Suppressor macrophage treated with lipopolysaccharide for 1 hour (primary cell): ENCODE measurements at regions not wholly inside any gene's neighbourhood (a gene's known extent, or its start where the extent isn't known, plus 50 kb on each side); places are given as distances from the start of the nearest gene placed in this dataset.
"Not testable (repeated sequence)": the region's sequence is repeated elsewhere in the genome, so short reads cannot be mapped to it uniquely, and the experiment has no call there.

Experiments used
- DNase-seq, 3 donors: peaks; one replicate each; pipeline ENCODE4 v3.0.0-alpha.2; 2020 to 2022

- DNase-seq: no peak
Measured at GRCh38 chr4:189126040-189126439, 814.6 kb upstream of the FRG1 start.

GRCh38 chr4:189128341-189128740, 812.3 kb upstream of the FRG1 start:
- no peak for DNase-seq

- no peak for DNase-seq
Measured at GRCh38 chr4:189129044-189129694, 811.5 kb upstream of the FRG1 start.

GRCh38 chr4:189131118-189131517, 809.6 kb upstream of the FRG1 start:
- DNase-seq: no peak

- DNase-seq: no peak
Measured at GRCh38 chr4:189136462-189136861, 804.2 kb upstream of the FRG1 start.

- no peak for DNase-seq
Measured at GRCh38 chr4:189143263-189143952, 797.3 kb upstream of the FRG1 start.

GRCh38 chr4:189147005-189147929, 793.4 kb upstream of the FRG1 start:
- no peak for DNase-seq

GRCh38 chr4:189155083-189155482, 785.6 kb upstream of the FRG1 start:
- DNase-seq: not testable (repeated sequence)

- no peak for DNase-seq
Measured at GRCh38 chr4:189162073-189162789, 778.4 kb upstream of the FRG1 start.

- no peak for DNase-seq
Measured at GRCh38 chr4:189162888-189163287, 777.8 kb upstream of the FRG1 start.

GRCh38 chr4:189176002-189176401, 764.7 kb upstream of the FRG1 start:
- DNase-seq: no peak

- no peak for DNase-seq
Measured at GRCh38 chr4:189177130-189177529, 763.5 kb upstream of the FRG1 start.

GRCh38 chr4:189178125-189178746, 762.4 kb upstream of the FRG1 start:
- DNase-seq: no peak

- no peak for DNase-seq
Measured at GRCh38 chr4:189185810-189186432, 754.8 kb upstream of the FRG1 start.

GRCh38 chr4:189187531-189188052, 753.1 kb upstream of the FRG1 start:
- no peak for DNase-seq

GRCh38 chr4:189198624-189199023, 742.0 kb upstream of the FRG1 start:
- no peak for DNase-seq

- no peak for DNase-seq
Measured at GRCh38 chr4:189200353-189200752, 740.3 kb upstream of the FRG1 start.

GRCh38 chr4:189202182-189202868, 738.3 kb upstream of the FRG1 start:
- peak; percentile 40 to 60 (median 58) for DNase-seq

- no peak for DNase-seq
Measured at GRCh38 chr4:189202869-189203271, 737.8 kb upstream of the FRG1 start.

GRCh38 chr4:189204616-189205015, 736.1 kb upstream of the FRG1 start:
- no peak for DNase-seq

GRCh38 chr4:189206953-189207352, 733.7 kb upstream of the FRG1 start:
- DNase-seq: no peak
